RWPE1 (cell line): ENCODE measurements at regions not wholly inside any gene's neighbourhood (a gene's known extent, or its start where the extent isn't known, plus 50 kb on each side); places are given as distances from the start of the nearest gene placed in this dataset.

Experiments used
- CTCF ChIA-PET: fragments of 350-600 bp; sonication (Branson Sonifier 250); formaldehyde crosslinking; extraction: SDS; loops from one replicate; lab custom pipeline; 2021; lab: Yijun Ruan, JAX
- POLR2A ChIA-PET: fragments of 400-600 bp; formaldehyde crosslinking; extraction: SDS; loops from one replicate; lab custom pipeline; 2020; ENCODE audit warnings: antibody characterized with exemption; ENCODE audit not compliant: low non-redundant PET; lab: Yijun Ruan, JAX
- DNase-seq: peaks from one replicate; pipeline ENCODE4 v3.0.0; 2012; ENCODE audit warnings: low spot score
- H3K27ac ChIP-seq: fragments of 450-650 bp; 2 replicates; pipeline ENCODE4 v1.5.1; 2017
- CTCF ChIP-seq: fragments of 450-650 bp; conservative IDR thresholded peaks from 2 replicates; pipeline ENCODE4 v1.5.1; 2017; ENCODE audit warnings: low read depth, mild to moderate bottlenecking

- no peak overlapping the region for H3K27ac ChIP-seq
Measured at GRCh38 chr4:170391066-170391740, 301.4 kb upstream of the AADAT start.

GRCh38 chr4:170389411-170389810, 299.7 kb upstream of the AADAT start:
- CTCF ChIA-PET, result no interaction called here
- POLR2A ChIA-PET, result no interaction called here

More at GRCh38 chr4:170391066-170391740, 301.4 kb upstream of the AADAT start:
- POLR2A ChIA-PET, result no interaction called here
- DNase-seq, result peak; percentile 8
- CTCF ChIA-PET, result no interaction called here
- TF ChIP-seq CTCF, result no peak

GRCh38 chr4:170388255-170388654, 298.5 kb upstream of the AADAT start:
- no peak for TF ChIP-seq CTCF
- H3K27ac ChIP-seq, result no peak overlapping the region
- POLR2A ChIA-PET, result no interaction called here
- DNase-seq, result no peak
- CTCF ChIA-PET, result no interaction called here

More at GRCh38 chr4:170389411-170389810, 299.7 kb upstream of the AADAT start:
- TF ChIP-seq CTCF, result no peak
- H3K27ac ChIP-seq, result no peak overlapping the region
- no peak for DNase-seq

DNA sequence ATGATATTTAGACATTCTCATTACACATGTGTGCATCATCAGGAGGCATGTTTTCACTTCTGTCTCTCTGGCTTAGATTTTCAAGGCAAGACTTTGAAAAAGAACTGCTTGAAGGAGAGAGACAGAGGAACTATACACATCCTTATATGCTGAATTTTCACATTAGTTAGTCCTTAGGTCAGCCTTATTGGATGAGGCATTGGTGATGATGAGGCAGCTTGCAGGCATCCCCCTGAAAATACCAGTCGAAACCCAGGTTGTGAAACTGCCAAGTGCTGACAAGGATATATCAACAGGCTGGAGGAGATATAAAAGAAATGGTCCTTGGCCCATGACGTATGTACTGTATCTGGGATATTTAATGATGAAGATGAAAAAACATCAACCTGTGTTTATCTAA, 297.2 kb upstream of the AADAT start:
- CTCF ChIA-PET, result no interaction called here
- H3K27ac ChIP-seq, result no peak overlapping the region
- no peak for DNase-seq
- TF ChIP-seq CTCF, result no peak
- POLR2A ChIA-PET, result no interaction called here

DNA sequence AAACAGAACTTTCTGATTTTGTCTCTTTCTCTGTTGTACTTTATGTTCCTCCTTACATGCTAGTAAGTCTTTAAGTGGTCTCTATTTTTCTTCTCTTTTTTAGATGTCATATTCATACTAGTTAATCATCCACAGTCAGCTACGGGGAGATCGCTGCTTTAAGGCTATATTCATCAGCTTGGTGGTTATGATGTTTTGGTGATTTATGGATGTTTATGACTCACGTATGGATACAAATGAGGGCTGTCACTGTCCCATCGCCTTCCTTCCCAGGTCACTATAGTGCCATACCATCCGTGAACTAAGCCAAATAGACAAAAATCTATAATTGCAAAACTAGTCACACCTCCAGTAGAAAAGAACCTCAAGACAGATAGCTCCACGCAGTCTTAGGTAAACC, 296.8 kb upstream of the AADAT start:
- ChIA-PET POLR2A (no interaction called here), CTCF (no interaction called here)
- DNase-seq, result no peak
- H3K27ac ChIP-seq, result no peak overlapping the region
- TF ChIP-seq CTCF, result no peak

DNA sequence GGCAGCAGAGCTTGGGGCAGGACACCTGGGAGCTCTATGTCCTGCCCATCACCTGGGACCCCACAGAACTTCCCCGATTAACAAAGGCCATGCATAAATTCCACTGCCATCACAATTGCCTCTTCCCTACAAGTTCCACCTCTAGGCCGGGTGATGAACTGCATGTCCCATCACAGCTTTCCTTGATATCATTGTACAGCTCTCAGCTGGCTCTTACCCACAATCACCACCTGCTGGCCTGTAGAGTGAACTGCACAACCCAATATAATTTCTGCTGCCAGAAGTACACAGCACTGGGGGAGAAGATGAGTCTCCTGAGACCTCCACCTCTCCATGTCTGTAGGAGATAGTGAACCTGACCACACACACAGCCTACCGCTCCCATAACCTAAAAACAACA, 285.0 kb upstream of the AADAT start:
- ChIA-PET CTCF (no interaction called here), POLR2A (no interaction called here)
- H3K27ac ChIP-seq, result no peak overlapping the region
- TF ChIP-seq CTCF, result no peak
- no peak for DNase-seq
